D341Med (cell line): ENCODE measurements at regions not wholly inside any gene's neighbourhood (a gene's known extent, or its start where the extent isn't known, plus 50 kb on each side); places are given as distances from the start of the nearest gene placed in this dataset.

Experiments used
- DNase-seq: peaks from one replicate; pipeline ENCODE4 v3.0.0; 2012; ENCODE audit warnings: low spot score

DNA sequence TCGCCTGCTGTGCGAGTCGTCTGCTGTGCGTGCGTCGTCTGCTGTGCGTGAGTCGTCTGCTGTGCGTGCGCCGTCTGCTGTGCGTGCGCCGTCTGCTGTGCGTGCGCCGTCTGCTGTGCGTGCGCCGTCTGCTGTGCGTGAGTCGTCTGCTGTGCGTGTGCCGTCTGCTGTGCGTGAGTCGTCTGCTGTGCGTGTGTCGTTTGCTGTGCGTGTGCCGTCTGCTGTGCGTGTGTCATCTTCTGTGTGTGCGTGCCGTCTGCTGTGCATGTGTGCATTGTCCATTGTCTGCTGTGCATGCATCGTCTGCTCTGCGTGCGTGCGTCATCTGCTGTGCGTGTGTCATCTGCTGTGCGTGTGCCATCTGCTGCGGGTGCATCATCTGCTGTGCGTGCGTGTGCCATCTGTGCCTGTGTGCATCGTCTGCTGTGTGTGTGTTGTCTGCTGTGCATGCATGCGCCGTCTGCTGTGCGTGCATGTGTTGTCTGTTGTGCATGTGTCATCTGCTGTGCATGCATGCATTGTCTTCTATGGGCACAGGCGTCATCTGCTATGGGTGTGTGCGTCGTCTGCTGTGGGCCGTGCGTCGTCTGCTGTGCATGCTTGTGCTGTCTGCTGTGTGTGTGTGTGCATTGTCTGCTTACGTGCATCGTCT lies 68.6 kb upstream of the IRX4 start:
- no peak for DNase-seq

GRCh38 chr5:1950708-1951103 lies 68.0 kb upstream of the IRX4 start:
- DNase-seq = no peak

DNA sequence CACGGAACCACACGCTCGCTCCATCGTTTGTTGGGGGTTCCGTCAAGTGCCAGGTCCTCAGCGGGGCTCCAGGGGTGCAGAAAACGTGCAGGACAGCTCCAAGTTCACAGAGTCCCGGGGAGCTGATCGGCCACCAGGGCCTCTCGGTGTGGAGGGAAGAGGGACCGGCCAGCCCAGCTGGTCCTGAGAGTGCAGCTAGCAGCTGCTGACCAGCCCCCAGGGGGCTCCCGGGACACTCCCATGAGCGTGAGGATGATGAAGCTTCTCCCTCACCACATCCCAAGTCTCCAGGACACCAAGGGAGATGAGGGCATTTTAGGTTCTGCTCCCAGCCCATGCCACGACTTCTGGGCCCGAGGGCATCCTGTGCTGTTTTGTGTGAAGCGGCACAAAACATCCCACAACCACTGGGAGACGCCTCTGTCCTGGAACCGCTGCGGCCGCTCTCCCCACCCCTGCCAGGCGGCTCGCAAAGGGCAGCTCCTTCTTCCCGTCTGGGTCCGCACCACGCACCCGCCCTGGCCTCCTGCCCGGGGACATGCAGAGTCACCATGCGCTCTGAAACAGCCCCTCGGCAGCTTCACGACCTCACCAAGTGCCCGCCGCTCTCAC lies 67.5 kb upstream of the IRX4 start:
- DNase-seq = no peak

GRCh38 chr5:1949253-1949652 lies 66.5 kb upstream of the IRX4 start:
- no peak for DNase-seq

DNA sequence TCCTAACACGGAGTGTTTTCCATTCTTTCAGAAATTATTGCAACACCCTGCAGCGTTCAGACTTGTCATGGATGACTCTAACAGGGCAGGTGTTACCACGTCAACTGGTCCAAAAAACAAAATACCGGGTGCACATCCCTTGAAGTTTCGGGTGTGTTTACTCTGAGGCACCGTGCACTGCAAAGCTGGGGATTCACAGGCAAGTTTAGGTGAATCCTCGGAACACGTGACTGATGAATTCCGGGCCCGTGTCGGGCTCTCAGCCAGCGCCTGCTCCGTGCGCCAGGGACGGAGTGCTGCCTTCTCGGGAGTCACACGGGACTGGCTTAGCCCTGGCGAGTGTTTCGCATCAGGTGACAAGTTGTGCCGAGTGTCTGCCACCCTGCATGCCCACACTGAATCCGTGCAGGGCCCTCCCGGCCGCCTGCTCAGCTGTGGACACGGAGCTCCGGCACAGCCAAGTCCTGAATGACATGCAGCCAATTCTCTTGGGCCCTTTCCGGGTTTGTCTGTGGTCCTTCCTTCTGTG lies 66.0 kb upstream of the IRX4 start:
- no peak for DNase-seq

DNA sequence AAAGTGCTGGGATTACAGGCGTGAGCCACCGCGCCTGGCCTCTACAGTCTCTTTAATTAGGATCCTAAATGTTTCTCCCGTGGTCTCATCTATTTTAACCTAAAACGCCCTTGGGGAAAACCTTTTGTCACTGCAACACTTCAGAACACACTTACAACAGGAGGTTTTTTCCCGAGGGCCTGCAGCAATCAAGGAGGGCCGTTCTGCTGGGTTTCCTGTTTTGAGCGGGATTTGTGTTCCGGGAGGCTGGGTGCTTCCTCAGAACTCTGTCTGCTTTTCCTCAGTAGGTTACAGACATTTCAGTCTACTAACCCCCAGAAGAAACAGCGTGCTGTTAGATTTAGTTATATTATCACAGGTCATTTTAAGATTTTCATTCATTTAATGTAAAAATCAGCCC lies 65.4 kb upstream of the IRX4 start:
- no peak for DNase-seq

DNA sequence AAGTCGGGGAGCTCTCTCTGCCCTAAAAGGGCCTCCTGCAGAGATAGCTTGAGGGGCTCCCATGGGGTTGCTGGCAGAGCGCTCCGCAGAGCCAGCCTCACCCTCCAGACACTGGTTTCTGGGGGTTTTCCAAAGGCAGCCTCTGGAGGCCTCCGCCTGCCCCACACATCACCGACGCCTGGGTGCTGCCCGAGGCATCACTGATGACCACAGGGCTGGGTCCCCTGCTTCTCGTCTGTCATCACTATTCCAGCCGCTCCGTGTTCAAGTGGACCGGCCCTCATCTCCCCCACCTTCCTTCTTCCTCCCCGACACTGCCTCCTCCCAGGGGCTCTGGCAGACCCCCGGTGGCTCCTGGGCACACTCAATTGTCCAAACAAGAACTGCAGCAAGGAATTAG lies 64.1 kb upstream of the IRX4 start:
- DNase-seq = no peak

DNA sequence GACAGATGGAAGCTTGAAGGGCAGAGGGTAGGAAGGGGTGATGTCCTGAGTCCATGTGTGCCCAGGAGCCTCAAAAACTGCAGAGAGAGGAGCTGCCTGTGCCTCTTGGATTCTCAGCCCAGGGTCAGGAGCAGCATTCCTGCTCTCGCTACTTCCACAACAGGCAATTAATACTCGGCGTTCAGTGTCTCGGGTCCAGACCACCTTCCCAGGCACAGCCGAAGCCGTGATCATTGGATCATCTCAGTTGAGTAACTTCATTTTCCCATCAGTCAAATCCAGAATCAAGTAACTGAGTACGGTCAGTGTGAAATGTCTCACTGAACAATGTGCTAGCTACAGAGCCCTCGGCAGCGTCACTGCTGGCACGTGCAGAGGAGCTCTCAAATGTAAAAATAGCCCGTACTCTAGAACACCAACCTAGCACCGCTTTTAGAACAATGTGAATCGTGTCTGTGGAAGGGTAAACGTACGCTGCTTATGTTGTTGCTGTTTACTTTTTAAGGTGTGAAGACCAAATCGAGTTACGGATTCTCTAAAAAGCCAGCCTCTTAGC lies 63.5 kb upstream of the IRX4 start:
- no peak for DNase-seq

- DNase-seq = no peak
These were observed 62.9 kb upstream of the IRX4 start for GRCh38 chr5:1945606-1946005.

DNA sequence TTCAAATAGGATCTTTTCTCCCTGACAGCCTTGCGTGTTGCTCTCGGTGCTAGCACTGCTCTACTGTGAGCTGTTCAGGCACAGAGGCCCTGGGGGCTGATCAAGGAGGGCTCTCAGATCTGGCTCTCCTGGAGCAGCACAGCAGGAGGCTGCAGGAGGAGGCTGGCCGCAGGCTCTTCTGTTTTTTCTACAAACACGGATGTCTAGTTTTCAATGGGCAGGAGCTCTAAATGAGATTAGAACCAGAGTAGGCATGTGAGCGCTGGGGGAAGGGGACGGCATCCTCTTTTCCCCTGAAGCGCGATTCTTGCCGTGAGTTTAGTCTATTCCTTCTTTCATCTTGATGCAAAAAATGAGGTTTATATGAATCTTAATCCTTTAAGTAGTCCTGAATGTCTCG lies 61.7 kb upstream of the IRX4 start:
- DNase-seq = no peak

DNA sequence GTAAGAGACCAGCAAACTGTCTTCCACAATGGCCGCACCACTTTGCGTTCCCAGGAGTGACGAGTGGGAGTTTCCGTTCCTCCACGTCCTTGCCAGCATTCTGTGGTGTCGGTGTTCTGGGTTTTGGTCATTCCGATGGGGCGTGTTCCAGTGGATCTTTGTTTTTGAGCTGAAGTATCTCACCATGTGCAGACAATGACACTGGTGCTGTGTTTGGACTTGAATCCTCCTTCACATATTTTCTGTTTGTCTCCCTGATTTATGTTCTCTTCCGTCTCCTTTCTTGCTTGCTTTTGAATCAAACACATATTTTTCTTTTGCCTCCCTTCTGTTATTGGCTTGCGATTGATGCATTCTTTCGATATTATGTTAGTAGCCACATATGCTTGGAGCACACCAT lies 60.8 kb upstream of the IRX4 start:
- DNase-seq = no peak

- no peak for DNase-seq
These were observed 59.9 kb upstream of the IRX4 start for GRCh38 chr5:1942630-1943029.

DNA sequence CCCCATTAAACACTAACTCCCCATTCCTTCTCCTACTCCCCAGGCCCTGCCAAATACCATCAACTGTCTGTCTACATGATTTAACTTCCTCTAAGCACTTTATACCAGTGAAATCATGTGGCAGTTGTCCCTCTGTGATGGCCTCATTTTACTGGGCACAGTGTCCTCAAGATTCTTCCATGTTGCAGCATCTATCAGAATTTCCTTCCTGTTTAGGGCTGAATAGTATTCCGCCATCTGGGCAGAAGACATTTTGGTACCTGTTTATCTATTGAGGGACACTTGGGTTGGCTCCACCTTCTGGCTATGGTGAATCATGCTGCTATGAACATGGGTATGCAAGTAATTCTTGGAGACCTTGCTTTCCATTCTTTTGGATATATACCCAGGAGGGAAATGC lies 59.4 kb upstream of the IRX4 start:
- no peak for DNase-seq

- DNase-seq = no peak
These were observed 56.5 kb upstream of the IRX4 start for GRCh38 chr5:1939256-1939655.

DNA sequence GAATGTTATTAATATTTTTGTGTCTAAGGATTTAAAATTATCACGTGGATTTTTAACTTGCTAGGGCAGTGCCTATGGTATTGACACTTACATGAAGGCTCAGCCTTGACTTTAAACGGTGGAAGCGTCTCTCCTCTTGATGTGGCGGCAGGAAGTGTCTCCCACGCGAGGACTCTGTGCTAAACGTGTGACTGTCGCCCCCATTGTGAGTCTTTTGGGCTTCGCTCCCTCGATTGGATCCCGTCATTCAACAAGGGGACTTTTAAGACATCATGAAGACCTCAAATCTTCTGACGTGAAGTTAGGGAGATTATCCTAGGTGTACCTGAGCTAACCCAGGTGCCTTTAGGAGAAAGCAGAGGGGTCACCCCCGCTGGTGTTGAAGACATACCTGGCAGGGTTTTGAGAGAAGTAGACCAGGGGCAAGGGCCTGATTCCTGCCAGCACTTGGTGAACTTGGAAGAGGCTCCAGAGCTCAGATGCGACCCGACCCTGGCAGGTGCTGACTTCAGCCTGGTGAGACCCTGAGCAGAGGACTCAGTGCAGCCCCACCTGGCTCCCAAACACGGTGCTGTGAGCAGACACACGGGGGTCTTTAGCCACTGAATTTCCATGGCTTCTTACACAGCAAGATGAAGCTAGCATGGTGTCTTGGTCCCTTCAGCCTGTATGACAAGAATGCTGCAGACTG lies 55.7 kb upstream of the IRX4 start:
- no peak for DNase-seq

GRCh38 chr5:1937590-1937989 lies 54.9 kb upstream of the IRX4 start:
- no peak for DNase-seq

- no peak for DNase-seq
These were observed 54.2 kb upstream of the IRX4 start for GRCh38 chr5:1936901-1937300.

GRCh38 chr5:1936413-1936812 lies 53.7 kb upstream of the IRX4 start:
- DNase-seq = no peak

DNA sequence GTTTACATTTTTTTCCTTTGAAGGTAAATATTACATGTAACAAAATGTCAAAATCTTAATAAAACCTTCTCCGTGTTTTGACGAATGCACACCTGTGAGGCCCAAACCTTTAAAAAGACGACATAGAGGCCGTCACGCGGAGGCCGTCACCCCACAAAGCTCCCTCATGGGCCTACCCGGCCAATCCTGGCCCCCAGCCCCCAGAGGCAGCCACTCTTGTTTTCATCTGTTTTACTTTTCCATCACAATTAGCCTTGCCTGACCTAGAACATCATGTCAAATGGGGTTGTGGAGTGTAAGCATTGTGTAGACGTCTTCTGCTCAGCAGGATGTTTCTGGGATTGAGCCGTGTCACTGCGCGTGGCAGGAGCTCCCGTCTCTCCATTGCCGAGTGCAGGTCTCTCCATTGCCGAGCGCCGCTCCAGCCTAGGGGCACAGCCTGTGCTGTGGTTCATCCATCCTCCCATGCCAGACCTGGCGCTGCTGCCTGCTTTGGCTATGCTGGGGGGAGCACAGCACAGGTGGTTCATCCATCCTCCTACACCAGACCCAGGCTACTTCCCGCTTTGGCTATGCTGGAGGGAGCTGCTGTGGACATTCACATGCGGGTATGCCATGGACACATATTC lies 52.2 kb upstream of the IRX4 start:
- DNase-seq = peak; percentile 14

GRCh38 chr5:1934056-1934394 lies 51.3 kb upstream of the IRX4 start:
- peak; percentile 10 for DNase-seq

- peak; percentile 1 for DNase-seq
These were observed 50.8 kb upstream of the IRX4 start for GRCh38 chr5:1933364-1934055.
